ENCODE measurements at regions not wholly inside any gene's neighbourhood (a gene's known extent, or its start where the extent isn't known, plus 50 kb on each side); places are given as distances from the start of the nearest gene placed in this dataset.

DNA sequence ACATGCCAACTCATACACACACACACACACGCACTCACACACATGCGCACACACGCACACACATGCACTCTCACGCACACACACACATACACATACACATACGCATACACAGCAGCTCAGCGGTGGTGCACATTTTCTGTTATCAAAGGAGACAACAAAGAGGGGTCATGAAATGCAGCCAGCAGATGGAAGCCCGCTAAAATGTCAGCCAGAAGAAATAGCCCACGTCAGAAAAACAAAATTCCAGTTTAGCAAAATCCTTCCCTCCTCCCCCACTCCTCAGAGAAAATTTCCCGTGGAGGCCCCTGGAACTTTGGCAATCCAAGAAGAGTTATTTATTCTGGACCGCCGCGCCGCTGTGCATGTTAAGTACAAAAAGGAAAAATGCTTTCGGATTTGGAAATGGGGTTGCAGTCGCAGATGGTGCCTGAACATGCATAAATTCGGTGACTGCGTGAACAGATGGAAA lies 114.6 kb upstream of the VSTM2B start:
- TF ChIP-seq, protein P1, sequence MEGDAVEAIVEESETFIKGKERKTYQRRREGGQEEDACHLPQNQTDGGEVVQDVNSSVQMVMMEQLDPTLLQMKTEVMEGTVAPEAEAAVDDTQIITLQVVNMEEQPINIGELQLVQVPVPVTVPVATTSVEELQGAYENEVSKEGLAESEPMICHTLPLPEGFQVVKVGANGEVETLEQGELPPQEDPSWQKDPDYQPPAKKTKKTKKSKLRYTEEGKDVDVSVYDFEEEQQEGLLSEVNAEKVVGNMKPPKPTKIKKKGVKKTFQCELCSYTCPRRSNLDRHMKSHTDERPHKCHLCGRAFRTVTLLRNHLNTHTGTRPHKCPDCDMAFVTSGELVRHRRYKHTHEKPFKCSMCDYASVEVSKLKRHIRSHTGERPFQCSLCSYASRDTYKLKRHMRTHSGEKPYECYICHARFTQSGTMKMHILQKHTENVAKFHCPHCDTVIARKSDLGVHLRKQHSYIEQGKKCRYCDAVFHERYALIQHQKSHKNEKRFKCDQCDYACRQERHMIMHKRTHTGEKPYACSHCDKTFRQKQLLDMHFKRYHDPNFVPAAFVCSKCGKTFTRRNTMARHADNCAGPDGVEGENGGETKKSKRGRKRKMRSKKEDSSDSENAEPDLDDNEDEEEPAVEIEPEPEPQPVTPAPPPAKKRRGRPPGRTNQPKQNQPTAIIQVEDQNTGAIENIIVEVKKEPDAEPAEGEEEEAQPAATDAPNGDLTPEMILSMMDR (IDR thresholded peaks at IDR 0.05): no peak
- no peak for TF ChIP-seq POLR2A (IDR thresholded peaks at IDR 0.05)
